COLO668 (cell line): ENCODE measurements at regions not wholly inside any gene's neighbourhood (a gene's known extent, or its start where the extent isn't known, plus 50 kb on each side); places are given as distances from the start of the nearest gene placed in this dataset.

Experiments
- DNase-seq: peaks from one replicate; lab custom pipeline; 2025; ENCODE audit not compliant: unreplicated experiment; lab: John Stamatoyannopoulos, UW

- DNase-seq, result no peak
Measured at GRCh38 chr5:88489364-88489763, 220.7 kb upstream of the TMEM161B start.

DNA sequence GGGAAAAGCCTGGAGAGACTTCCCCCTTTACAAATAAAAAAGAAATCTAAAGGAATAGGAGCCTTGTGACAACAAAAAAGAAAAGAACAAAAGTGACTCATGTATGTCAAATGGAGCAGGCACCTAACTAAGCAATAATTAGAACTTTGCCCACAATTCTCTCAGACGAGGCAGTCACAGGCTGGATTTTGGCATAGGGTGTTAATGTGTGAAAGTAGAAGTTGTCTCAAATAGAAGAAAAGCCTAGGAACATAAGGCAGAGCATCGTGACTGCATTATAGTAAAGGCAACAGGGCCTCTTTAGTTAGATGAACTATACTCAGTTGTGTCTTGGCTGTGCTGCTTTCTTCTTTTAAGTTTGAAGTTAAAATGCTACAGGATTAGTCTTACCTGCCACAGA lies 219.9 kb upstream of the TMEM161B start:
- DNase-seq, result no peak

DNA sequence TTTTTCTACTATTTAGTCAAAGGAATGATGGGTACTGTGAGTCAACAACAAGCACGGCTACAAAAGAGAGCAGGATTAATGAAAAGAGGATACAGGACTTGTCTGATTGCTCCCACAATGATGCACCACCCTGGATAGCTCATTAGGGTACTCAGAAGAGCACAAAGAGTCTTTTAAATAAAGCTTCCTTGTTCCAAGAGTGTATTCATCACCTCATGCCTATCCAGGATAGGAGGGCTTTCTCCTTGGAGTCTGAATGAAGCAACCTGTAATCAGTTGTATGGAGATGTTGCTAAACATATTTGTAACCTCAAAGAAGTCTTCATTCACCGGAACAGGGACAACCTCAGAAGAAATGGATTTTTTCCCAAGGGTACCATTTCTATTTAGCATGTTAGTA lies 219.5 kb upstream of the TMEM161B start:
- DNase-seq, result no peak

- DNase-seq, result no peak
Measured at GRCh38 chr5:88487066-88487465, 218.4 kb upstream of the TMEM161B start.

- no peak for DNase-seq
Measured at GRCh38 chr5:88486431-88486830, 217.8 kb upstream of the TMEM161B start.

DNA sequence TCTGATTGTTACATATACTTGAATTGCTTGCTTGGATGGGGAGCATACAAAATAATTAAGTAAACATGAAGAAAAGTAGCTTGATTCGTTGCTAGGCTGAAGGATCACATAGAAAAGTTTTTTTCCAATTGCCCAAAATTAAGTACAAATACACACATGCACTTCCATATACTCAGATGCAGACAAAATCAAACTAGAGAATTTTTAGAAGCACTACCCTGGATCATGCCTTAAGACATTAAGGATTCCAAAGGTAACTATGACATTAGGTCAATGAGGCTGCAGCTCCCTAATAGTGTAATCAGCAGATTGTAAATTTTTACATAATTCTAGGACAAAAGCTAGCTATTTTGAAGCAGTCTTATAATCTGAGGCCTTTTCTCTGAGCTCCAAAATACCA lies 216.9 kb upstream of the TMEM161B start:
- no peak for DNase-seq

- DNase-seq, result no peak
Measured at GRCh38 chr5:88483964-88484672, 215.5 kb upstream of the TMEM161B start.

GRCh38 chr5:88480801-88481499 lies 212.3 kb upstream of the TMEM161B start:
- no peak for DNase-seq

- no peak for DNase-seq
Measured at GRCh38 chr5:88480245-88480644, 211.6 kb upstream of the TMEM161B start.

GRCh38 chr5:88474574-88474973 lies 205.9 kb upstream of the TMEM161B start:
- no peak for DNase-seq

DNA sequence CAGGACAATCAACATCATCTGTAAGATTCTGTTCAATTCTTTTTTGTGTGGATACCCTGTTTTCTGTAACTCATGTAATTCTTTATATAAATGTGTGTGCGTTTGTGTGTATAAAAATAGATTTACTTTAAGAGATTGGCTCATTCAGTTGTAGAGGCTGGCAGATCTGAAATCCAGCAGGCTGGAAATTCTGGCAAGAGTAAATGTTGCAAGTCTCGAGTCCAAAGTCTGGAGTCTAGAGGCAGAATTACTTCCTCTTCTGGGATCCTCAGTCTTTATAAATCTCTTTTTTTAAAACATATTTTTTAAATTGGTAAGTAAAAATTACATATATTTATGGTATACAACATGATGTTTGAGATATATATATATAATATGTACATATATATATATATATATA lies 202.1 kb upstream of the TMEM161B start:
- DNase-seq, result no peak

- DNase-seq, result no peak
Measured at GRCh38 chr5:88459971-88460370, 191.3 kb upstream of the TMEM161B start.

GRCh38 chr5:88452820-88453219 lies 184.2 kb upstream of the TMEM161B start:
- no peak for DNase-seq

GRCh38 chr5:88450239-88450638 lies 181.6 kb upstream of the TMEM161B start:
- no peak for DNase-seq

- DNase-seq, result no peak
Measured at GRCh38 chr5:88438006-88438405, 169.4 kb upstream of the TMEM161B start.

- DNase-seq, result no peak
Measured at GRCh38 chr5:88436290-88436689, 167.6 kb upstream of the TMEM161B start.

GRCh38 chr5:88428633-88429032 lies 160.0 kb upstream of the TMEM161B start:
- DNase-seq, result no peak

DNA sequence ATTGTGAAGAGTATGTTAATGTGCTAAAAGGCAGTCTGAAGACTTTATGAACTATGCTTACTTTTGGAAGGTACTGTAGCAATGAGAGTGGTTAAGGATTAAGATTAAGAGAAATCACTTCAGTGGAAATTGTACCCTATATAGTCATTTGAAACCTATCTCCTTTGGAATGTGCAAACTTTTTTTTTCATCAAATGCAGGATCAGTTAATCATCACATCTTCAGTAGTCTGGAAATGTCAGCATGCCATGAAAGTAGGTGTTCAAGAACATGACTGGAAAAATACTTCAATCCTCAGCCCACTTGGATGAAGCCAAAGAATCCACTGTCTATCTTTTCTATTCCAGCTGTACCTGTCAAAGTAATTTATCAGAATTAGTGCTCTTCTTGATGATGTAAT lies 157.8 kb upstream of the TMEM161B start:
- DNase-seq, result no peak

GRCh38 chr5:88425124-88425523 lies 156.5 kb upstream of the TMEM161B start:
- no peak for DNase-seq

DNA sequence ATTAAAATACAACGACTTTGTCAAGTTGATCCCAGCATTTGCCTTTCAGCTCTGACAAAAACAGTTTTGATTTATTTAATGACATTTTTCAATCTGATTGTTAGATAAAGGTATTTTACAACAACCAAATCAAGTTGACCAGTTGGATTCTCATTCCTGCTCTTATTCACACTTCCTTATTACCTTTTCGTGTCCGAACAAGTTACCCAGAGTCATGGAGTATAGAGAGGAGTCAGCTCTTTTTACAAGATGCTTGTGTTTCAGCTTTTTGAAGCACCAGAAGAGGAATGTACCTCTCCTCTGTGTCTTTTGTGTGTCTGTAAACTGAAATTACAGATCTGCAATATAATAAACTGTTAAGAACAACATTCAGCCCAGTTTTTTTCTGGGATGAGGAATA lies 151.3 kb upstream of the TMEM161B start:
- no peak for DNase-seq

GRCh38 chr5:88407341-88407740 lies 138.7 kb upstream of the TMEM161B start:
- no peak for DNase-seq

DNA sequence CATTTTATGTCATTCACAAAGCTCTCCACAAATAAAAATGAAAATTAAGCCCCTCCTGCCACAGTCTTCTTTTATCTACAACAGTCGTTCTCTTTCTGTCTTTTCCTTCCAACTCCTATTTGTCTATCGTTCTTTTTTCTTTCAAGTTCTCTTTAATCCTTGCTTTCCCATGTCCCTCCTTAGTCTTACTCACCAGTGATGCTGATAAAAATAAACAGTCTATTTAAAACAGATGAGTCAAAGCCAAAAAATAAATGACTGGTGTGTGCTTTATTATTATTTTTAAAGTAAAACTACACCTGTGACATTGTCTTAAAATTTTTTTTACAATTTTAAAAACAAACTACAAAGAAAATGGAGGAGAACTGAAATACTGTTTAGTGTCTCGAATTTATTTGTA lies 137.1 kb upstream of the TMEM161B start:
- DNase-seq, result no peak

DNA sequence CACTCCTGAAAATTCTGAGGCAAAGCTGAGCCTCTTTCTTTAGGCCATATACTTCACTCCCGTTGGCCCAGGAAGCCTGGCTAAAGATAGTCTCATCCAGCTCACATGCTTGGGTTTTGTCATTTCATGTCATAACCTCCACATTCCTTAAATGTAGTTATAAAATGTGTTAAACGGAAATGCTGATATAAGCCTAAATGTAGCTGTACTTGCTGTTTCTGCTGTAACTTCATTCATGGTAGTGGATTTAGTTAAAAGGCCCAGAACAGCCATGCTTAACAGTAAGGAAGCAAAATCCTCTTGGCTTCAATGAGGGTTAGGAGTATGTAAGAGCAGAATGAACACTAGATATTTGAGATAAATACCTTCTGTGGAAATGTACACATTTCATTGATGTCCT lies 135.8 kb upstream of the TMEM161B start:
- DNase-seq, result no peak
